ENCODE measurements at regions not wholly inside any gene's neighbourhood (a gene's known extent, or its start where the extent isn't known, plus 50 kb on each side); places are given as distances from the start of the nearest gene placed in this dataset.

DNA sequence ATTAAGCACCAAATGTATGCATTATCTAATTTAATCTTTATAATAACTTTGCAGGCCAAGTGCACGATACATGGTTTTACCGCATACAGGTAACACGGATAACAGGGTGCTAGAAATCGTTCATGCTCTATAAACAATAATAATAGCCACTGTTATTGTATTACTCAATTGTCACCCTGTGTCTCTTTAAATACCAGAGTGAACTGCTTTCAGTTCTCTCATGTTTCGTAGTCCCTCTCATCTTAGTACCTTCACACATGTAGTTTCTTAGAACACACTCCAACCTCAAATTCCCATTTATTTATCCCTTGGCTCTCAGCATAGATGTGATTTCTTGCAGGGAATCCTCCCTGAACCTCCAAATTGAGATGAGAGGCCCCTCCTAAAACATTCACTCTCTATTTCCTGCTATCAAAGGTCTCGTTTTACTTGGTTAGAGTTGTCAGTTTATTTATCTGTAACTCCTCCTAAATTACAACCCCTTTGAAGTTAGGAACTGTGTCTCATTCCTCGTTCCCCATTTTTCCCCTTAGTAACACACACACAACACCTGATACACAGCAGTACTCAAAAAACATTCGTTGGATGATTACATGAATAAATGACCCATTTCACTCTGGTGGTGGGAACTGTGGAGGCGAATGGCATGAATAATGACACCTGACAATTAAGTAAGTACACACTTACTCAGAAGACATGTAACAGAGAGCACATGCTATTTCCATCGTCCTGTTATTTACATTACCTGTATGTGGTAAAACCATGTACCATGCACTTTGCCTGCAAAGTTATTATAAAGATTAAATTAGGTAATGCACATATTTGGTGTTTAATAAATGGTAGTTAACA is 134.6 kb downstream of the BTG1 start:
- TF ChIP-seq CTCF (IDR thresholded peaks at IDR 0.05) (no peak), POLR2A (IDR thresholded peaks at IDR 0.05) (no peak)

Data from heart left ventricle (tissue), 13 donors.